ELF-1 (cell line): ENCODE measurements at regions not wholly inside any gene's neighbourhood (a gene's known extent, or its start where the extent isn't known, plus 50 kb on each side); places are given as distances from the start of the nearest gene placed in this dataset.

Experiments used
- DNase-seq: peaks from one replicate; pipeline ENCODE4 v3.0.0-alpha.2; 2016; ENCODE audit warnings: low read depth, low spot score

DNA sequence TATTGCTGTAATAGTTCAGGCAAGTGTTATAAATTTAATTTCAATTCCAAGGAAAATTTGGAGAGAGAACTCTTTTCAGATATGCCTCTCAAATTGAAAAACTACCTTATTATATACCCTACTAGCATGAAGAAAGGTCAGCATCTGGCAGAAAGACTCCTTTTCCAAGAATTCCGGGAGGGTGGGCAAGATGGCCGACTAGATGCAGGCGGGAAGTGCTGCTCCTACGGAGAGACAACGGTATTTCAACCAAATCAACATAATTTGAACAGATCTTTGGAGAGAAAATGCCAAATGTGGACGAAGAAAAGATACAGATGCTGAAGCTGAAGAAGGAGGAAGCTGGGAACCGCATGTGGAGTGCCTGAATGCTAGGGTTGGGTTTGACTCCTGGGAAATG is 53.8 kb upstream of the INTU start:
- DNase-seq = no peak

DNA sequence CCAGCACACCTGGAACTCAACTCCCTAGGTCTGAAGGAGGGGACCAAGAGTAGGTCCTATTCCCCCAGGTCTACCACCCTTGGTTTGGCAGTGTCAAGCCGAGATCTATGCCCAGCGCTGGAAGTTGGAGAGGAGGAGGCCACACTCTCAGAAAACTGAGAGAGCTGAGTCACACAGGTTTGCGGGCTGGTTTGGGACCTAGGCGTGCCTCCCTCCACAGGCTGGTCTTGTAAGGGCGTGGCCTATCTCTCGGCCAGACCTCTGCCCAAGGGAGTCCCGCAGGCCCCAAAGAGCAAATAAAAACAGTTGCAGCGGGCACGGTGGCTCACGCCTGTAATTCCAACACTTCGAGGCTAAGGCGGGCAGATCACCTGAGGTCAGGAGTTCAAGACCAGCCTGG is 52.9 kb upstream of the INTU start:
- DNase-seq = no peak

DNA sequence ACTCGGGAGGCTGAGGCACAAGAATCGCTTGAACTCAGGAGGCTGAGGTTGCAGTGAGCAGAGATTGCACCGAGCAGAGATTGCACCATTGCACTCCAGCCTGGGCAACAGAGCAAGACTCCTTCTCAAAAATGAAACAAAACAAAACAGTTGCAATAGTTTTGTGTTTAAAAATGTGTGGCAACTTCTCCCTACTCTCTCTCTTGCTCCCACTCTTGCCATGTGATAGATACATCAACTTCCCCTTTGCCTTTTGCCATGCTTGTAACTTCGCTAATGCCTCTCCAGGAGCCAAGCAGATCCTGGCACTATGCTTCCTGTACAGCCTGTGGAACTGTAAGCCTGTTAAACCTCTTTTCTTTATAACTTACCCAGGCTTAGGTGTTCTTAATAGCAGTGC is 52.5 kb upstream of the INTU start:
- no peak for DNase-seq

DNA sequence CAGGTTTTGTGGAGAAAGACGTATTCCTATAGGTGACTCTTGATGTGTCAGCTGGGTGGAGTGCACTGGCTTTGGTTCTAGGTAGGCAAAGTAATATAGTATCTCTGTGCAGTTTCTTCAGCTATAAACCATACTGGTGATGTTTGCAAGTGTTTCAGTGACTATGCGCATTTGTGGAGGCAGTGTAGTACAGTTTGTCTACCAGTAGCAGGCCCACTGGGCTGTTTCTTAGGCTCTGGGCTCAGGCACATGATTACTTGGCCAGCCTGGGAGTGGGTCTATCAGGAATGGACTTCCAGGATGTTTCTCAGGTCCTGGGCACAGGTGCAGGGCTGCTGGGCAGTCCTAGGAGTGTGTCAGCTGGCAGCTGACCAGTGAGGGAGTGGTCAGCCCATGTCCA is 51.9 kb upstream of the INTU start:
- no peak for DNase-seq
